Activated CD4-positive, alpha-beta T cell treated with anti-CD3 and anti-CD28 coated beads, Interleukin-2, amount 10 ng/mL, durations not matched to agents 7 days and 5 days (primary cell): ENCODE measurements at regions not wholly inside any gene's neighbourhood (a gene's known extent, or its start where the extent isn't known, plus 50 kb on each side); places are given as distances from the start of the nearest gene placed in this dataset.
A peak's percentile ranks its signal among the peaks of the same experiment; 100 is the strongest.
"Not testable (repeated sequence)": the region's sequence is repeated elsewhere in the genome, so short reads cannot be mapped to it uniquely, and the experiment has no call there.

Experiments
- CTCF ChIA-PET: fragments of 350-600 bp; sonication (Branson Sonifier 250); formaldehyde crosslinking; loops from one replicate; lab custom pipeline; 2021; ENCODE audit warnings: antibody characterized with exemption; lab: Charles Lee
- POLR2A ChIA-PET: fragments of 350-600 bp; sonication (Branson Sonifier 250); formaldehyde crosslinking; loops from one replicate; lab custom pipeline; 2021; ENCODE audit warnings: antibody characterized with exemption; lab: Charles Lee
- DNase-seq: peaks from one replicate; pipeline ENCODE4 v3.0.0-alpha.2; 2020
- H3K27ac Mint-ChIP-seq: one replicate; pipeline ENCODE4 v1.8.0; 2021; ENCODE audit warnings: mild to moderate bottlenecking, moderate library complexity, mixed read lengths
- H3K27me3 Mint-ChIP-seq: one replicate; pipeline ENCODE4 v1.8.0; 2021; ENCODE audit warnings: mixed read lengths
- H3K36me3 Mint-ChIP-seq: one replicate; pipeline ENCODE4 v1.8.0; 2021; ENCODE audit warnings: low read depth, mixed read lengths
- H3K4me1 Mint-ChIP-seq: one replicate; pipeline ENCODE4 v1.8.0; 2021; ENCODE audit warnings: mixed read lengths
- H3K4me3 Mint-ChIP-seq: one replicate; pipeline ENCODE4 v1.8.0; 2021; ENCODE audit warnings: mild to moderate bottlenecking, moderate library complexity, mixed read lengths
- H3K9me3 Mint-ChIP-seq: one replicate; pipeline ENCODE4 v1.8.0; 2021; ENCODE audit warnings: mixed read lengths

DNA sequence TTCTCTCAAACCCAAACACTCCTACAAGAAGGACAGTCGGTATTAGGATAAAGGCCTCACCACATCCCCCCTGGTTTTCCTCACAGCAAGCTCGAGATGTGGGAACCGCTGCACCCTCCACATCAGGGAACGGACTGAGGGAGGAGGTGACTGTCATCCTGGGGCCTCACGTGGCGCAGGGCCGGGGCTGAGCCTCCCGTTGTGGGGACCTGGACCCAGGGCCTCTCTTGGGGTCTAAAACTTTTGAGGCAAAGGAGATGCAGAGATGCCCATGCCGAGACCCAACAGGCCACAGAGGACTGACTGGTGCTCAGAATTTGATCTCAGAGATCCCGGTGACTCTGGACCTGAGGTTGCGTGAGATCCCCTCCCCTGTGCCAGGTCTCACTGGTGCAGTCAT is 72.7 kb downstream of the MRPL36 start:
- ChIA-PET POLR2A (no interaction called here), CTCF (interaction anchor here (0.5 kb wide), 1 partner anchor 1037 kb away, joined by 3 read pairs; no protein-coding TSS in a partner anchor)
- Mint-ChIP-seq H3K27me3 (peaks cover 8% of the 10 kb centered on the region), H3K4me3 (no peak overlapping the region), H3K4me1 (no peaks in the 10 kb centered on the region), H3K27ac (no peak overlapping the region), H3K36me3 (no peaks in the 10 kb centered on the region), H3K9me3 (no peaks in the 10 kb centered on the region)
- peak; percentile 4 for DNase-seq

DNA sequence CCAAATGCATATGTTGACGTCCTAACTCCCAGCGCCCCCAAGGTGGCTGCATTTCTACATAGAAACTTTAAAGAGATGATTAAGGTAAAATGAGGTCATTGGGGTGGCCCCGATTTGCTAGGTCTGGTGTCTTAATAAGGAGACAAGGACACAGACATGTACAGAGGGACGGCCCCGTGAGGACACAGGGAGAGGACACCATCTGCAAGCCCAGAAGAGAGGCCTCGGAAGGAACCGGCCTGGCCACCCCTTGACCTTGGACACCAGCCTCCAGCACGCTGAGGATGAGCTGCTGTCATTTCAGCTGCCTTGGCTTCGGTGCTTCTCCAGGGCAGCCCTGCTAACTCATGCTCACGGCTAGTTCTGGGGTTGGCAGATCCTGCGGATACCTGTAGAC is 73.2 kb downstream of the MRPL36 start:
- Mint-ChIP-seq H3K4me3 (no peak overlapping the region), H3K36me3 (no peaks in the 10 kb centered on the region), H3K9me3 (no peaks in the 10 kb centered on the region), H3K4me1 (no peaks in the 10 kb centered on the region), H3K27ac (no peak overlapping the region), H3K27me3 (peaks cover 8% of the 10 kb centered on the region)
- CTCF ChIA-PET = interaction anchor here (0.5 kb wide), 1 partner anchor 1038 kb away, joined by 3 read pairs; no protein-coding TSS in a partner anchor
- POLR2A ChIA-PET = no interaction called here
- peak; percentile 3 for DNase-seq

DNA sequence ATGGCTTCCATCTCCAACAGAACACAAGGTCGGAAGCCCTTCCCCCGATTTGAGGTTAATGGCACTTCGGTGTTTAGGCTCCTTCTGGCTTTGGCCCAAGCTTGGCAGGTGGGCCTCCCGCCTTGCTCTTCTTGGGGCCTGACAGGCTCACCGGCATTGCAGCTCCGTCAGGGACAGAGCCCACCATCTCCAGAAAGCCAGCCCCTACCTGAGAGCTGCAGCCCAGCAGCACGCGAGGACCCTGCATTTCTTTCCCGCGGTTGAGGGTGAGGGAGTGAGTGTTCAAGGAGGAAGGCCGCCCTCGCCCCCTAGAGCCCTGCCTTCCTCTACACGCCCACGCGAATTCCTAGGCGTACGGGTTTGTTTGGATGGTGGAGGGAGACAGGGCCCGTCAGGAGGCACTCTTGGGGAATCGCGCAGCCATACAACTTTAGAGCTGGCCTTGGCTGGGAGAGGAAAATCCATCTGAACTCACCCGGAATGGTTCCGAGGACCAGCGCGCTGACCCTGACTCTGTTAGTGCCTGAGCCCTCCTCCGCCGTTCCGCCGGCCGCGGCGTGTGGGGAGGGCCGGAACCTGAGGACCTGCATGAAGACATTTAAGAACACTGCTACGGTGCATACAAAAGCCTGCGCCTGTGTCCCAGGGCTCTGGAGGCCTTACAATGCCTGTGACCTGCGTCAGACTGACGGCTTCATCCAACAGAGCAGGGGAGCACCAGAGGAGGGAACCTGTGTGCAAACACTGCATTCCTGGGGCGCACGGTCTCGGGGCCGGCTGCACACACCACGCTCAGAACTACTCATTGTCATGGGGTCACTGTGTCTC is 73.8 kb downstream of the MRPL36 start:
- no peaks in the 10 kb centered on the region for H3K36me3 Mint-ChIP-seq
- H3K27me3 Mint-ChIP-seq = peaks cover 8% of the 10 kb centered on the region
- ChIA-PET CTCF (interaction anchor here (0.6 kb wide), 1 partner anchor 1517 kb away, joined by 3 read pairs; no protein-coding TSS in a partner anchor), POLR2A (no interaction called here)
- no peak overlapping the region for H3K27ac Mint-ChIP-seq
- DNase-seq = peak; percentile 3
- H3K4me3 Mint-ChIP-seq = no peak overlapping the region
- no peaks in the 10 kb centered on the region for H3K4me1 Mint-ChIP-seq
- no peaks in the 10 kb centered on the region for H3K9me3 Mint-ChIP-seq

DNA sequence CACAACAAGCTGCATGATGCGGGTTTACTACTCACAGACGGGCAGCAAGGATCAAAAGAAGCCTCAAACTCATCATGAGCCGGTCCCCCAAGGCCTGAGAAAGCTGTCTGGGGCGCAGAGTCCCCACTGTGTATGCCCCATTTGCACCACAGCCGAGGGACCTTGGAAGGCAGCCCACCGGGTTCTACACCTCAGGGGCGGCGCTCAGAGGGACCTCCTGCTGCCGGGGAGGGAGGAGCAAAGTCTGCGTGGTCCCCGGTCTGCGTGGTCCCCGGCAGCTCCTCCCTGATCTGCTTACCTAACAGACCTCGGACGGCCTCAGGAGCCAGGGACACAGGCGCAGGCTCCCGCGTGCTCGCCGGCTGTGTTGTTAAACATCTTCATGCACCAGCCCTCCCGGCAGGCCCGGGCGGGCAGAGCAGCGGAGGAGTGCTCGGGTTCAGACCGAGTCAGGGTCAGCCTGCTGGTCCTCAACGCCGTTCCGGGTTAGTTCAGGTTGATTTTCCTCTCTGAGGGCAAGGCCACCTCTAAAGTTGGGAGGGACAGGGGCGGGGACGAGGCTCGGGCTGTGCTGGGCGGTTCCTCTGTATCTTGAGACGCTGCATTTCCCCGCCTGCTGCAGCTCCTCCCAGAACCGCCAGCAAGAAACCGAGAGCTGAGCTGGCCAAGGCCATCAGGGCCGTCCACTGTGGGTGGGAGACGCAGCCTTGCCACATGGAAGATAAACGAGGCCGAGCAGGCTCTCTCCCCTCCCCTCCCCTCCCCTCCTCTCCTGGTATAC is 74.6 kb downstream of the MRPL36 start:
- H3K4me1 Mint-ChIP-seq = no peaks in the 10 kb centered on the region
- peaks cover 13% of the 10 kb centered on the region for H3K27me3 Mint-ChIP-seq
- POLR2A ChIA-PET = no interaction called here
- no peaks in the 10 kb centered on the region for H3K36me3 Mint-ChIP-seq
- H3K9me3 Mint-ChIP-seq = no peaks in the 10 kb centered on the region
- CTCF ChIA-PET = interaction anchor here (0.6 kb wide), 1 partner anchor 32 kb away, joined by 3 read pairs; no protein-coding TSS in a partner anchor
- H3K4me3 Mint-ChIP-seq = peak overlapping the region; percentile 56
- H3K27ac Mint-ChIP-seq = peak overlapping the region; percentile 68
- peak; percentile 10 for DNase-seq

GRCh38 chr5:1723957-1724821 is 75.4 kb downstream of the MRPL36 start:
- ChIA-PET POLR2A (interaction anchor here (0.5 kb wide), 1 partner anchor 398 kb away, joined by 4 read pairs; no protein-coding TSS in a partner anchor), CTCF (interaction anchor here (0.6 kb wide), 1 partner anchor 31 kb away, joined by 3 read pairs; no protein-coding TSS in a partner anchor)
- Mint-ChIP-seq H3K9me3 (peaks cover 5% of the 10 kb centered on the region), H3K36me3 (no peaks in the 10 kb centered on the region), H3K27ac (no peak overlapping the region), H3K27me3 (peaks cover 14% of the 10 kb centered on the region), H3K4me3 (no peak overlapping the region), H3K4me1 (no peaks in the 10 kb centered on the region)
- DNase-seq = peak; percentile 5

GRCh38 chr5:1723476-1723875 is 76.2 kb downstream of the MRPL36 start:
- Mint-ChIP-seq H3K27me3 (peaks cover 14% of the 10 kb centered on the region), H3K36me3 (no peaks in the 10 kb centered on the region), H3K4me1 (no peaks in the 10 kb centered on the region), H3K4me3 (no peak overlapping the region), H3K9me3 (peaks cover 12% of the 10 kb centered on the region), H3K27ac (no peak overlapping the region)
- POLR2A ChIA-PET = interaction anchor here (0.5 kb wide), 1 partner anchor 398 kb away, joined by 4 read pairs; no protein-coding TSS in a partner anchor
- DNase-seq = peak; percentile 1
- CTCF ChIA-PET = no interaction called here

- peaks cover 2% of the 10 kb centered on the region for H3K36me3 Mint-ChIP-seq
- ChIA-PET CTCF (no interaction called here), POLR2A (no interaction called here)
- H3K4me1 Mint-ChIP-seq = no peaks in the 10 kb centered on the region
- peaks cover 16% of the 10 kb centered on the region for H3K9me3 Mint-ChIP-seq
- no peak overlapping the region for H3K4me3 Mint-ChIP-seq
- H3K27ac Mint-ChIP-seq = no peak overlapping the region
- peaks cover 14% of the 10 kb centered on the region for H3K27me3 Mint-ChIP-seq
- no peak for DNase-seq
Measured at GRCh38 chr5:1722877-1723276, 76.8 kb downstream of the MRPL36 start.

DNA sequence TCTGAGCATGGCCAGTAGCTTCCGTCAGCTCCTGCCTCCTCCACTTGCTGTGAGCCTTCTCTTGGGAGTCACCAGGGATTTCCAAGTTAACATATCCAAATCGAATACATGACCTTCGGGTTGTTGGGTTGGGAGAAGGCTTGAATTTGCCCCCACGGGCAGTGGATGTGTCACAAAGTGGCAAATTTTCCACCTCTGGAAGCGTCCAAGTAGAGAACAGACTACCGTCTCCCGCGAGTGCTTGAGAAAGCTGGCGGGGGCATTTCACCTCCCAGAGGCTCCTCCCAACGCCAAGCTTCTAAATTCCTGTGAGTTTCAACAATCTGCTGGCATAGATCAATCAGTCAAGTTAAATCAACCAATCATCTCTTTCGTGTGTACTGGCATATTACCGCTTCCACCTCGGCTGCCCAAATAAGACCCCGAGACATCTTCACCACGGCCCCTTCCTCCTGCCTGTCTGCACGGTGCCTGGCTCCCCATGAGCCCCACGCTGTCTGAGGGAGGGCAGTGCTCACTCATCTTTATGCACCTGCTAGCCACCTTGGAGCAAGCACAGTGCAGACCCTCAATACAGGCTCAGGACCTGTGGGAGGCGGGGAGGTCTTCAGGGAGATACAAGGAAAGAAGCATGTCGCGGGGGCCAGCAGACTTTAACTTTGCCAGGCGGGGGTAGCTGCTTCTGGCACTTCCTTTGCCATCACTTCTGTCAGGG is 79.1 kb downstream of the MRPL36 start:
- H3K4me3 Mint-ChIP-seq = no peak overlapping the region
- peaks cover 11% of the 10 kb centered on the region for H3K27me3 Mint-ChIP-seq
- H3K36me3 Mint-ChIP-seq = peaks cover 2% of the 10 kb centered on the region
- CTCF ChIA-PET = no interaction called here
- H3K27ac Mint-ChIP-seq = peak overlapping the region; percentile 50
- POLR2A ChIA-PET = no interaction called here
- no peaks in the 10 kb centered on the region for H3K4me1 Mint-ChIP-seq
- no peak for DNase-seq
- peaks cover 18% of the 10 kb centered on the region for H3K9me3 Mint-ChIP-seq

- no peak for DNase-seq
- ChIA-PET POLR2A (no interaction called here), CTCF (no interaction called here)
- Mint-ChIP-seq H3K4me1 (no peaks in the 10 kb centered on the region), H3K27me3 (peaks cover 10% of the 10 kb centered on the region), H3K27ac (no peak overlapping the region), H3K4me3 (no peak overlapping the region), H3K9me3 (peaks cover 18% of the 10 kb centered on the region), H3K36me3 (peaks cover 2% of the 10 kb centered on the region)
Measured at GRCh38 chr5:1719860-1720259, 79.8 kb downstream of the MRPL36 start.

GRCh38 chr5:1718669-1719068 is 81.0 kb downstream of the MRPL36 start:
- H3K4me1 Mint-ChIP-seq = no peaks in the 10 kb centered on the region
- ChIA-PET CTCF (no interaction called here), POLR2A (no interaction called here)

DNA sequence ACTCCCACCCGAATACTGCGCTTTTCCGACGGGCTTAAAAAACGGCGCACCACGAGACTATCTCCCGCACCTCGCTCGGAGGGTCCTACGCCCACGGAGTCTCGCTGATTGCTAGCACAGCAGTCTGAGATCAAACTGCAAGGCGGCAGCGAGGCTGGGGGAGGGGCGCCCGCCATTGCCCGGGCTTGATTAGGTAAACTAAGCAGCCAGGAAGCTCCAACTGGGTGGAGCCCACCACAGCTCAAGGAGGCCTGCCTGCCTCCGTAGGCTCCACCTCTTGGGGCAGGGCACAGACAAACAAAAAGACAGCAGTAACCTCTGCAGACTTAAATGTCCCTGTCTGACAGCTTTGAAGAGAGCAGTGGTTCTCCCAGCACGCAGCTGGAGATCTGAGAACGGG is 89.5 kb downstream of the MRPL36 start:
- H3K4me3 Mint-ChIP-seq, H3K4me1 Mint-ChIP-seq, H3K9me3 Mint-ChIP-seq, CTCF ChIA-PET, DNase-seq, H3K36me3 Mint-ChIP-seq, POLR2A ChIA-PET: not testable (repeated sequence)
- Mint-ChIP-seq H3K27me3 (peaks cover 17% of the 10 kb centered on the region), H3K27ac (peak overlapping the region; percentile 9)

More at GRCh38 chr5:1718669-1719068, 81.0 kb downstream of the MRPL36 start:
- H3K27me3 Mint-ChIP-seq = peaks cover 10% of the 10 kb centered on the region
- DNase-seq = no peak
- H3K9me3 Mint-ChIP-seq = peaks cover 18% of the 10 kb centered on the region
- H3K27ac Mint-ChIP-seq = no peak overlapping the region
- H3K4me3 Mint-ChIP-seq = no peak overlapping the region
- peaks cover 2% of the 10 kb centered on the region for H3K36me3 Mint-ChIP-seq
